Fibroblast of pulmonary artery (primary cell): ENCODE measurements at regions not wholly inside any gene's neighbourhood (a gene's known extent, or its start where the extent isn't known, plus 50 kb on each side); places are given as distances from the start of the nearest gene placed in this dataset.
"Not testable (repeated sequence)": the region's sequence is repeated elsewhere in the genome, so short reads cannot be mapped to it uniquely, and the experiment has no call there.

ENCODE experiments used
- DNase-seq: peaks from one replicate; pipeline ENCODE4 v3.0.0-alpha.2; 2010; ENCODE audit warnings: low read depth
- H3K4me3 ChIP-seq: replicated peaks from 2 replicates; pipeline ENCODE4 v1.5.1; 2011; ENCODE audit warnings: low read depth, mild to moderate bottlenecking, control low read depth, low read length, moderate library complexity
- TF ChIP-seq, protein P1 (sequence below): IDR thresholded peaks from 2 replicates; pipeline ENCODE4 v1.5.1; 2011; ENCODE audit warnings: mild to moderate bottlenecking, control low read depth, low read length, inconsistent platforms; ENCODE audit errors: missing control alignments

DNA sequence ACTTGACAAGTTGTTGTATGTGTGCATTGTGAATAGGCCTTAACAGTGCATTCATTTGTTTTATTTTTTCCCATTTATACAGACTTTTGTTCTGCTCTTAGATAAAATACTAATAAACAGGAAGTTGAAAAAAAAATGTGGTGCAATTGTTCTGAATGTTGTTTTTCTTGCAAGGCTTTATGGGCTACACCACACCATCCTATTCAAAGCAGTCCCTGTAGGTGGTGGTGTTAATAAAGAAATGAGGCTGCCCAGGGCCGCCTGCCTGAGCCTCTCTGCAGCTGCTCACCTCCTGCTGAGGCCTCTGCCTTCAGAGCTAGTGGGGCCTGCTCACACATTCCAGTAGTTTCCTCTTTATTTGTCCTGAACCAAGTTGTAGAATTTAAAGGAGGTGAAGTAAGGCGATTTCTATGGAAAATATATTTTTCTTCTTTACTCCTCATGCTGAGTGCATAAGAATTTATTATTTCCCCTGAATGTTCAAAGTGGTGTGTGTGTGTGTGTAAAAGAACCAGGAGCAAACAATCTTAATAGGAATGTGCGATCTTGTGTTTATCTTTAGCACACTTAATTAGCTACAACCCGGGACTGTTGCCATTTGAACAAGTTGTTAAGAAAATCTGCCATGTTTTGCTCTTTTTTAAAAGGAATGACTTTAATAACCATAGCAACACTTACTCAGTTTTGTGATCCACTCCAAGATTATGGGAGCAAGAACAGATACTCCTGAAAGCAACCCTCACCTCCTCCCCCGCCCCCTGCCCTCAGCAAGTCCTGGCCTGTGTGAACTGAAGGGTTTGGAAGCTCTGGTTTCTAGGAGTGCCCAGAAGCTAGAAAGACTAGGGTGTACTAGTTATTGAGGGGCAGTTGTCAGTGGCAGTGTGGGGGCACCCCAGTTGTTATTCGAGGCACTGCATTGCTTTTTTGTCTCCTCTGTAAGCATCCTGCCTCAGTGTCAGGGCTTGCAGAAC, 251.6 kb upstream of the PLGLB2 start:
- peak; percentile 92 for DNase-seq
- not testable (repeated sequence) for H3K4me3 ChIP-seq
- TF ChIP-seq, protein P1, sequence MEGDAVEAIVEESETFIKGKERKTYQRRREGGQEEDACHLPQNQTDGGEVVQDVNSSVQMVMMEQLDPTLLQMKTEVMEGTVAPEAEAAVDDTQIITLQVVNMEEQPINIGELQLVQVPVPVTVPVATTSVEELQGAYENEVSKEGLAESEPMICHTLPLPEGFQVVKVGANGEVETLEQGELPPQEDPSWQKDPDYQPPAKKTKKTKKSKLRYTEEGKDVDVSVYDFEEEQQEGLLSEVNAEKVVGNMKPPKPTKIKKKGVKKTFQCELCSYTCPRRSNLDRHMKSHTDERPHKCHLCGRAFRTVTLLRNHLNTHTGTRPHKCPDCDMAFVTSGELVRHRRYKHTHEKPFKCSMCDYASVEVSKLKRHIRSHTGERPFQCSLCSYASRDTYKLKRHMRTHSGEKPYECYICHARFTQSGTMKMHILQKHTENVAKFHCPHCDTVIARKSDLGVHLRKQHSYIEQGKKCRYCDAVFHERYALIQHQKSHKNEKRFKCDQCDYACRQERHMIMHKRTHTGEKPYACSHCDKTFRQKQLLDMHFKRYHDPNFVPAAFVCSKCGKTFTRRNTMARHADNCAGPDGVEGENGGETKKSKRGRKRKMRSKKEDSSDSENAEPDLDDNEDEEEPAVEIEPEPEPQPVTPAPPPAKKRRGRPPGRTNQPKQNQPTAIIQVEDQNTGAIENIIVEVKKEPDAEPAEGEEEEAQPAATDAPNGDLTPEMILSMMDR: peak; percentile 21

DNA sequence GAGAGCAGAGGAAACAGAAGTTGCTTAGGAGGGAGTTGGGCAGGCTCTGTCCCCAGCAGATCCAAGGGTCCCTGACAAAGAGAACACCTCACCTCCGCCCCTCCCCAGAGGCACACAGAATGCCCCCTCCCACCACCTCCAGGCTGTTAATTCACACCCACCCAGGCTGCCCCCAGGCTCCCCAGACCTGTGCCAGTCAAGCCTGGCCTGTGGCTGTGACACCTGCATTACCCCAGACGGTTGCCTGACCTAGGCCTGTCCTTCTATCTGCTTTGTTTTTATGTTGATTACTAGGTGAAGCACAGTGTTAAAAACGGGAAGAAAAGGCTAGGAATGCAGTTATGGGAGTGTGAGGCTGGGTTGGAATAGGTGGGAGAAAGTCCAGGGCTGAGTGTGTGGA, 250.8 kb upstream of the PLGLB2 start:
- not testable (repeated sequence) for H3K4me3 ChIP-seq, DNase-seq

DNA sequence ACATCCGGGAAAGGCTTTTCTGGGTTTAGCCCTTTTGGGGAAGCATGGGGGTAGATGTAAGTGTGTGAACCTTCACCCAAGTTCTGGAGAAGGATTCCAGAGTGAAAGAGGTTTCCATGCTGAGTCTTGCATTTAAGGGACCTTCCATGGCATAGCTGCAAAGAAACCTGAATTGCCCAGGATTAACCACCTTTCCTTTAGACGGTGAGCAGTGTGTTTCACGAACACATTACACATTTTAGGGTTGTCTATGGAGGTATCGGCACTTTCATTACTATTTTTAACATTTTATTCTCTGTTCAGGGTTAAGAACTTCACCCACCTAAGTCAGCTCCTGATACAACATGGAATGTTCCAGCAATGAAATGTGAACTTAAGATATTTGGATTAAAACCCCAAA, 250.2 kb upstream of the PLGLB2 start:
- DNase-seq, H3K4me3 ChIP-seq: not testable (repeated sequence)

DNA sequence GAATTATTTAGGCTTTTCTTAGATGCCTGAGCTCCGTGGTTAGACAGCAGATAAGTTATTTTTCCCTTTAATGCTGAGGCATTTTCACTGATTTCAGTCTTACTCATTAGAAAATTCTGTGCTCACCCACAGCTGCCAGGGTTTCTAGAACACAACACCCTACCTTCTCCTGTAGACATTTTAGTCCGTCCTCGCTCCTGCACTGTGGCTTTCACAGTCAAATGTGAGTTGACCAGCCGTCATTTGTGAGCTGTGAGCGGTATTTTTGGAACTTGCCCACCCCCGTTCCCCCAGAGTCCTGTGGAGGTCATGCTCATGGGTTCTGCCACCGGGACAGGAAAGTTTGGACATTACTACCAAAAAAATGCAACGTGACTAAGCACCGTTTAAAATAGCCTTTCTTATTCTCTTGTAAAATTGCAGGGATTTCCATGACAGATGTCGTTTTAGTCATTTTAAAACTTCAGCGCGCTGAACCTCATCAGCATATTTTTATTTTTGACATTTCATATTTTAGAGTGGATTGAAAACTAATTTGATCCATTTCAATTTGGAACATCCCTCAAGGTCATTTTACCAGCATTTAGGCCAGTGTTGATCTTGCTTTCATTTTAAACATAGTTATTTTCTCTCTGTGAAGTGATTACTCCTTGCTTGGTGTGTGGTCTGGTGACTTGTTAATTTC, 249.6 kb upstream of the PLGLB2 start:
- DNase-seq: not testable (repeated sequence)
- peak overlapping the region; percentile 21 for H3K4me3 ChIP-seq

DNA sequence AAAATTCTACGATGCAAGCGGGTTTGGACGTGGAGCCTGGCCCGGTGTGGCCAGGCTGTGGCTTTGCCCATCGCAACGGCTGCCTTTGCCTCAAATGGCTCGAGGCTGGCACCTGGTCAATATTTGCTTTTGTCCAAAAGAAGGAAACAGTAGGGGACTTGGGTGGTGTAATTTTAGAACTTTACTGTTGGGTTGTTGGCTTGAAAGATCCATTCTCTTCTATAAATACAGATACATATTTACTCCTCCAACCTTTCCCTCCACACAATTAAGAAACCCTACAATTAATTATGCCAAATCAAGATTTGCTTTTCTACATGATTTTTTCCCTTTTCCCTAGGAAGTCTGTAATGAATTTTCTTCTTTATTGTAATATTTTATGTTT, 249.0 kb upstream of the PLGLB2 start:
- H3K4me3 ChIP-seq: peak overlapping the region; percentile 19
- not testable (repeated sequence) for DNase-seq

DNA sequence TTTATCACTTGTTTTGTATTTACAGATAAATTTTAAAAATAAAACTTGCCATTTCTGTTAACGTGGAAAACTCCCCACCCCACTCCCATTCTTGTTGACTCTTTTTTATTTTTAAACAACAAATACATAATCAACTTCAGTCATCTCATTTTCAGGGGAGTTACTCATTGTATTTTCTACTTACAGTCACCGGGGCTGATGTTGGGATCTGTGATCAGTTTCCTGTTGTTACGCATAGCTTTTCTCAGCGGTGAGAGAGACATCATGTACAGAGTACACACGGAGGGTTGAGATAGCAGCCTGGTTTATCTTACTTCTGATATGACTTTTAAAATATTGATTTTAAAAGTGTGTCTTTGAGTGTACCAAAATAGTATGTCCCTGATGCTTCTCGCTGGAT, 248.0 kb upstream of the PLGLB2 start:
- DNase-seq: not testable (repeated sequence)
- H3K4me3 ChIP-seq: peak overlapping the region; percentile 1

DNA sequence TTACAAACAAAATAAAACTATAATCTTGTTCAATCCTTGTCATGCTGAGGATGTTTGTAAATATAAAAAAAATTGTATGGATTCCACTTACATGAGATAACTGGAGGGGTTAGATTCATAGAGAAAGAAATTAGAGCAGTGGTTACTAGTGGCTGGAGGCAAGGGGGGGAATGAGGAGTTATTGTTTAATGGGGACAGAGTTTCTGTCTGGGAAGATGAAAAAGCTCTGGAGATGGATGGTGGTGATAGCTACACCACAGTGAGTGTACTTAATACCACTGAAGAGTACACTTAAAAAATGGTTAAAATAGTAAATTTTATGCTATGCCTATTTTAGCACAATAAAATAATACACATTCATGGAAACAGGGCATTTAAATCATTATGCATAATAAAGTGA, 247.5 kb upstream of the PLGLB2 start:
- H3K4me3 ChIP-seq, DNase-seq: not testable (repeated sequence)

DNA sequence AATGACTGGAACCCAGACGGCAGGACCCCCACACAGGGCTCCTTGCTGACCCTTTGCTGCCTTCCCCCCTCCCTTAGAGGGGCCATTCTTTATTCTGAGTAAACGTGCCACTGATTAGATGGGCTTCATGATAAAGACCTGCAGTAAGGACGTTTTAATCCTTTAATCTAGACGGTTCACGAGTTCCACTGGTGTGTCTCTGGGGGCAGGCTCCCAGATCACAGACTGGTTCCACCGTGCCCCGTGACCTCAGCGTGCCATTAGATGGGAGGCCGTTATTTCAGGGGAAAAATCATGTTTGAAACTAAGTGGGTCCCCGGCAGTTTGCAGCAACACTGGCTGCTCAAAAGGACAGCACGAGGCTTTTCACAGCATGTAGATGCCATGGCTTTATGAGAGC, 246.9 kb upstream of the PLGLB2 start:
- not testable (repeated sequence) for H3K4me3 ChIP-seq, DNase-seq

DNA sequence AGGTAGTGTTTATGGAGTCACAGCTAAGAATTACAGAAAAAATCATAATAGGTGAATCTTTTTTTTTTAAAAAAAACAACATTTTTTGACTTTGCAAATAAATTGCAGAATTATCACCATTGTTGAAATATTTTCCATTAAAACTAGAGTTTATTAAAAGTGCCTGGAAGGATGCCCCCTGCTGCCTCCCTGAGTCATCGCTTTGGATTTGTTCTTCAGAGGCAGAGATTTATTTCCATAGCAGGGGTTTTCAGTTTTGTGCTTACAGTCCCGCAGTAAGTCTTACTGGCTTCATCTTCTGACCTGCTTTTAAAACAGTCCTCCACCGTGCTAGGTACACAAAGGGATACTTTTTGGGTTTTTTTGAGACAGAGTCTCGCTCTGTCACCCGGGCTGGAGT, 244.9 kb upstream of the PLGLB2 start:
- not testable (repeated sequence) for H3K4me3 ChIP-seq, DNase-seq
- TF ChIP-seq, protein P1: peak; percentile 9

DNA sequence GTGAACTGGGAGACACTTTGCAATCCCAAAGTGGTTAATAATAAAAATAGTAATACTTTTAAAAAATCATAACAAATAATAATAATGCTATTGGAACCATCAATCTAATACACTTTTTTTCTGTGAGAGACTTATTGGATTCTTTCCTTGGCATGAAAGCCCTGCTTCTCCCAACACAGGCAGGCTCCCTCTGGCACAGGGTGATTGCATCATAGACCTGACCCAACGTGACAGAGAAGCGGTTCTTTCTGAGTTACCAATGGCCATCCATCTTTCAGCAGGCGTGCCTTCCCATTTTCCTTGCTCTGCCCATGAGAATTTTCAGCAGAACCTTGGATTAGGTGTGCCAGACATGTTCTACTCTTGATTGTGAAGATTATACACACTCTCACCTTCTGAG, 242.6 kb upstream of the PLGLB2 start:
- DNase-seq, H3K4me3 ChIP-seq: not testable (repeated sequence)

DNA sequence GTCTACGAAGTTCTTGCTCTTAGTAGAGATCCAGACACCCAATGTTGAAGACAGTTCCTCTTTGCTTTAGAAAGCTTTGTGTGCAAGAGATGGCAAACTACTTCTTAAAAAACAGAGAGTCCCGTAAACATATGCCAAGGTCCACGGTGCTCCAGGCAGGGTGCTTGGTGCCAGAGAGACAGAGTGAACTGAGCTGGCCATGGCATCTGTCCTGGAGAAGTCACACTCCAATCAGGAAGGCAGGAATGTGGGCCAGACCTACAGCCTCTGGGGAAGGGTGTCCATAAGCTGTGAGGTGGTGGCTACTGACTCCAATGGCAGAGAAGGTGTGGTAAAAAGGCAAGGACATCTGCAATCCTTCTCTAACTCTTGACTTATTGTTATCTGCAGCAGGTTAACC, 242.0 kb upstream of the PLGLB2 start:
- not testable (repeated sequence) for DNase-seq, H3K4me3 ChIP-seq

DNA sequence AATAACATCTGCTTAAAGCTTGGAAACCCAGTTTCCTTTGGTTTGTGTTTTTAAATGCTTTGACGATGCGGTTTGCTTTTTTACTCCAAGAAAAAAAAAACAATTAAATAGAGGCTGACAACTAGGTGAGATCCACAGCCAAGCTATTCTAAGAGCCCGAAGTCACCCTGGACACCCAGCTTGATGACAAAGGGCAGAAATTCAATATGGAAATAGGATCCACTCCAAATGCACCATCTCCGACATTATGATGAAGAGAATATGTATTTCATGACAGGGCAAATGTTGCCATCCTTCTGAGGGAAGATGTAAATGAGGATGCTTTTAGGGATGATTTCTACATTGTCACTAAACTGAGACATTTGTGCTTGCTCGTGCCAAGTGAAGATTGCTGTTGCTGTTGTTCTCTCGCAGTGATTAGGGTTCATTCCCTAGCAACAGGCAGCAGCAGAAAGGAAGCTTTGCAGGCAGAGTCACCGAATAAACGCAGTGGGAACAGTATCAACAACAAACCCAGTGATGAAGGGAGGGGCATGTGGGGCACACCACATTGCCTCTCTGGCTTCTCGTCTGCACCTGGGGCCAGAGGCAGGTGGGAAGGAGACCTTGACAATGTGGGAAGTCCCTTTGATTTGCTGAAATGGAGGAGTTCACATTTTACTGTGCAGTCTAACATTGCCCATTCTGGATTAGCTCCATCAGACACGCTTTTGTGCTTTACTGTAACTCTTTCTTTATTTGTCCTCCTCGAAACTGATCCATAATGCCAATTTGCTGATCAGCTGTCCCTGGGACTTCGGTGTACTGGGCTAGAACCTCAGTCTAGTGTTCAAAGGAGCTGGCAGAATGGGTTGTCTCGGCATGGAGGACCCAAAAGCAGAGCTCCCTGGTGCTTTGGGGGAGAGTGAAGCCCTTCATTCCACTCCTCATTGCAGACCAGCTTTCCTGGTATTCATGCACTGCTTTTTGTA, 240.2 kb upstream of the PLGLB2 start:
- not testable (repeated sequence) for DNase-seq

DNA sequence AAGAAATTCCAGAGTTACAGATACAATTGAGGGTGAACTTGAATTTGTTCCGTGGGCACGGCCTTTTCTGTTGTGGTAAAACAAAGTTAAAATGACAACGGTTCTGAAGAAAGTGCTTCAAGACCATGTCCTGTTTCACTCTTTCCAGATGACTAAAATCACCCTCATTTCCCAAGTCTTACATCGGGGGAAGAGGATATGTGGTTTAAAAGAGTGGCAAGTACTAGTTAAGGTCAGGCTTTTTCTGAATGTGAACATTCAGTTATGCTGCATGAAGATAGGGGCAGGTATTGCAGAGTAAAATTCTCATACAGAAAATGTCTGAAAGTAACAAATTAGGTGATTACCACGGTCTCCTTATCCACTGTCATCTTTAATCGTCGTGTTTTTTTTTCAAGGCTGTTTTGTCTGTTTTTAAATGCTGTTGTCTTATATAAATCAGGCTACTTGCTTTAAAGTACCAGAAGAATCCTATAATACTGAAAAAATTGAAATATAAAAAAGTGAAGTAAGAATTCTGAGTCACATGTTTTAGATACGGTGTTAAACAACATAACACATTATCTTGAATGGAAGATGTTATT, 236.6 kb upstream of the PLGLB2 start:
- H3K4me3 ChIP-seq, DNase-seq: not testable (repeated sequence)

More for the DNA sequence above, 240.2 kb upstream of the PLGLB2 start:
- not testable (repeated sequence) for H3K4me3 ChIP-seq

DNA sequence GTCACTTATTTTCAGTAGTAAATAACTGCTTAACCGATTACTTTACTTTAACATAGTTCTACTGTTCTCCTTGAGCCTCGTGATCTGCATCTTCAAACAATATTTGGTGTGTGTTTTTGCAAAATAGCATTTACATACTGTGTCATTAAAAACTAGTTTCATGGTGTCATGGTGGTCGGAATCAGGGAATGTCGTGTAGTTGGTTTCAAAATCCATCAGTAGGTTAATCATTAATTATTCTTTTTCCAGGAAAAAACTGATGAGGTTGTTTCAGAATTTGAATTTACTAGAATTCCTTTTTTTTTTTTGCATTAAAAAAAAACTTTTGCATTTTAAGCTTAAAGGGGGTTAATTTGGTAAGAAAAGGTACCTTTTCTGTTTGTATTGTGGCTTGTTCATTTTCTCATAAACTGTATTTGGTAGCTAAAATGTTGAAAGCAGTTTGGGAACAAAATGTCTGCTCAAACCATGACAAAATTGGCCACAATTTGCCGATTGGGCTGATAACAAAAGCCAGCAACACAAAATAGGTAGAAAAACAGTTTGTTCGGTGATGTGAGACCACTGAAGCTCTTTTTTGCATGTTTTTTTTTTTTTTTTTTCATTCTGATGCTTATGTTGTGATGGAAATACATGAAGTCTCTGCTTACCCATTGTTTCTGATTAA, 234.9 kb upstream of the PLGLB2 start:
- not testable (repeated sequence) for H3K4me3 ChIP-seq, DNase-seq

DNA sequence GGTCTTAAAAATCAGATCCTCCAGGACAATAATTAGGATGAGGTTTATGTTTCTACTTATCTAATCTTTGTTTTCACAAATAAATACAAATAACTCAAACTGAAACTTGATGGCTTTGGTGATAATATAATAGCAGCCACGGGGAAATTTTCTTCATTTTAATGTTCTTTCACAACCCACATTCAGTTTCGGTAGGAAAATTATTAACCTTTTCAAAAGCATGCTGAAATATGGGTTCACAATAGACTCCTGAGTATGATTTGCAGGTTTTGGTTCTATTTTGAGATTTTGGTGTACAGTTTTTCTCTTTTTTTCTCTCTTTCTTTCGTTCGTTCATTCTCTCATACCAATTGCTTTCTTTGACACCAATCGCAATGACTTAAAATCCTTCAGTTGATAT, 233.9 kb upstream of the PLGLB2 start:
- not testable (repeated sequence) for H3K4me3 ChIP-seq, DNase-seq
